ENCODE measurements at regions not wholly inside any gene's neighbourhood (a gene's known extent, or its start where the extent isn't known, plus 50 kb on each side); places are given as distances from the start of the nearest gene placed in this dataset.
"Not testable (repeated sequence)": the region's sequence is repeated elsewhere in the genome, so short reads cannot be mapped to it uniquely, and the experiment has no call there.

DNA sequence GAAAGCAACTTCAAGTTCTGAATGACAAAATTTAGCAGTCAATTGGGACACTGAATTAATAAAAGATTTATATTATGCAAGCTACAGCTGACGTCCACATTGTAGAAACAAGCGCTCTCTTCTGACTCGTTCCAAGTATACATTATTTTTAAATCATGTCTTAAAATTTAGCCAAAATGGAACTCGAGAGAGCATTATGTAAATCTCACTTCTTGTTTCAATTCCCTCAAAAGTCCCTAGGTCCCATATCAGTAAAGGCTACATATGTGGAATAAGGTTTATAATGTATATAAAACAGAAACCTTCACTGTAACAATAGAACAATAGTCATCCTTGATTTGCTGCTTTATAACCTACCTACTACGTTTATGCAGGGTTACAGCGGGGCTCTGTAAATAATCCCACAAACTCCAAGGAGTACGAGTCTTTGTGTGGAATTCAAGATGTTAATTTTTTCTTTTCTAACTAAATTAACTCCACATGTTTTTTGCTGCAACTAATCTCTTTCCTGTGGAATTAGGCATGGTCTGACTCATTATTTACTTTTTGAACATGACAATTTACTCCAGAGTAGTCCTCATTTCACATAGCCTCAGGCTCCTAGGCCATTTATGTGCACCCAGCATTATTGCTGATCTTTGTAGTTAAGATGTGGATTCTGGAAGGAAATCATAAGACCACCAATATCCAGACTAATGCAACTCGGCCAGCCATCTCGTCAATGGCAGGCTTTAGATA lies 785.1 kb downstream of the LTN1 start:
- DNase-seq = no peak

DNA sequence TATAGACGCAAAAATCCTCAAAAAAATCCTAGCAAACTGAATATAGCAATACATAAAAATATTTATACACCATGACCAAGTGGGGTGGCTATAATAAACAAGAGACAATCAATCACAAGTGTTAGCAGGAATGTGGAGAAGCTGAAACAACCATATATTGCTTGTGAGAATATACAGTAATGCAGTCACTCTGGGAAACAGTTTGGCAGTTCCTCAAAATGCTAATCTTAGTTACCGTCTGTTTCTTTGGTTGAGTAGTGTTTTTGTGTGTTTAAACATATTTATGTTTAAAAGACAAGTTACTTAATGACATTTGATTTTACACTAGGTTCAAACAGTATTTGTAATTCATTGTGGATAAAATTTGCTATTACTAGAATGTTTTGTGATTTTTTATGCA lies 792.0 kb downstream of the LTN1 start:
- DNase-seq = no peak

DNA sequence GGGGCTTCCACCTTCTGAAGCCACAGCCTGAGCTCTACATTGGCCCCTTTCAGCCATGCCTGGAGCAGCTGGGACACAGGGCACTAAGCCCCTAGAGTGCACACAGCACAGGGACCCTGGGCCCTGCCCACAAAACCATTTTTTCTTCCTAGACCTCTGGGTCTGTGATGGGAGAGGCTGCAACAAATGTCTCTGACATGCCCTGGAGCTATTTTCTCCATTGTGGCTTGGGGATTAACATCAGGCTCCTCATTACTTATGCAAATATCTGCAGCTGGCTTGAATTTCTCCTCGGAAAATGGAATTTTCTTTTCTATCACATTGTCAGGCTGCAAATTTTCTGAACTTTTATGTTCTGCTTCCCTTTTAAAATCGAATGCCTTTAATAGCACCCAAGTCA lies 795.7 kb downstream of the LTN1 start:
- DNase-seq = no peak

DNA sequence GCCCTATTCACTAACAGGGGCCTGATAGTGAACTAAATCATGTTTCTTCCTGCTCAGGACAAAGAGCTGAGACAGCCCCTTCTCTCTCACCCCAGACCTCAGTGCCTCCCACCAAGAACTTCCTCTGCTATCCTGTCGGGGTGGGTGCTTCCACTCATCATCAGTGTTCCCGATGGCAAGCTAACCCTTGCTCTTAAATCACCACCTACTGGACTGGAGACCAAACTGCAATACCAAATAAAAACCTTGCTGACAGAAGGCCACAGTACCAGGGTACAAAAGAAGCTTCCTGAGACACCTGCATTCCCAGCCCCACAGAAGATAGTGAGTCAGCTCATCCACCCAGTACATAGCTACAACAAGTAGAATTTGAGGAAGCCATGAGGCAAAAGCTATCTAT lies 799.5 kb downstream of the LTN1 start:
- DNase-seq = no peak

DNA sequence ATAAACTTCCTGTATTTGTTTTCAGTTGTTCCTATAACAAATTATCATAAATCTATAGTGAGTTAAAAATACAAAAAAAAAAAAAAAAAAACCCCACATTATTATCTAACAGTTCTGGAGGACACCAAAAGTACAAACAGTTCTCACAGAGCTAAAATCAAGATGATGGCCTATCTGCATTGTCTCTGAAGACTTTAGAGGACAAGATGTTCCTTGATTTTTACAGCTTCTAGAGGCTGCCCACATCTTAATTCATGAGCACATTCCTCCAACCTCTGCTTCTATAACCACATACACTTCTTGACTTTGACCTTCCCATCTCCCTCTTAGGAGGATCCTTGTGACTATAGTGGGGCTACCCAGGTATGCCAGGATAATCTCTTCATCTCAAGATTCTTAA lies 806.1 kb downstream of the LTN1 start:
- DNase-seq = no peak

DNA sequence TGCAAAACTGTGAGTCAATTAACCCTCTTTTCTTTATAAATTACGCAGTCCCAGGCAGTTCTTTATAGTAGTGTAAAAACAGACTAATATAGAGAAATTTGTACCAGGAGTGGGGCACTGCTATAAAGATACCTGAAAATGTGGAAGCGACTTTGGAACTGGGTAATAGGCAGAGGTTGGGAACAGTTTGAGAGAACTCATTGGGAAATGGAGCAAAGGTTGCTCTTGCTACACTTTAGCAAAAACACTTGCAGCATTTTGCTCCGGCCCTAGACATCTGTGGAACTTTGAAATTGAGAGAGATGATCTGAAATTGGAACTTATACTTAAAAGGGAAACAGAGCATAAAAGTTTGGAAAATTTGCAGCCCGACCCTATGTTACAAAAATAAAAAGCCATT lies 810.9 kb downstream of the LTN1 start:
- DNase-seq = no peak

DNA sequence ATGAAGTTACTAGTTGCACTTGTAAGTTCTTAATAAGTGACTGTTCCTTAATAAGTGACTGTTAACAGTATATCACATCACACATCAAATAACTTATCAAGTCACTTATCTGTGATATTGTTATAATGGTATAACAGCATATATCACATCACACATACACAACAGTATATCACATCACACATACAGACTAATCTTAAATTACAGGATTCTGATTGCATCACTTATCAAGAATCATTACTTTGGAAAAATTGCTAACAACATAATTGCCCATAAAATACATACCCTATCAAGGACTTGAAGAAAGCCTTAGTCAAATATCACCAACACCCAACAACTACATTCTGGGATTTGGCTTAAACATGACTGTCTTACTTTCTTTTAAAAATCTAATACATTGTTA lies 813.5 kb downstream of the LTN1 start:
- DNase-seq = no peak

DNA sequence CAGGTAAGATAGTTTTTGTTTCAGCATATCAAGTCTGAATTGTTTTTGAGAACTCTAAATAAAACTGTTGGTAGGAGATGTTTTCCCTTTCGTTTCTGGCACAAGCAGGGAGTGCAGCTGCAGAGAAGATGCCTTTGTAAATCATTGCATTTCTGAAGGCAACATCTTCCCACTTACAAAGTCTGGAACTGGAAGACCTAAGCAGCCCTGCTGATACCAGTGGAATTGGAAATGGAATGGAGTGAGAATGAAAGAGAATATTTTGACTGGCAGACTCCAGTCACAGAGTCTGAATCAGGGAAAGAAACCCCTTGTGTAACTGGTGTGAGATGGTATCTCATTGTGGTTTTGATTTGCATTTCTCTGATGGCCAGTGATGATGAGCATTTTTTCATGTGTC lies 815.6 kb downstream of the LTN1 start:
- DNase-seq = no peak

DNA sequence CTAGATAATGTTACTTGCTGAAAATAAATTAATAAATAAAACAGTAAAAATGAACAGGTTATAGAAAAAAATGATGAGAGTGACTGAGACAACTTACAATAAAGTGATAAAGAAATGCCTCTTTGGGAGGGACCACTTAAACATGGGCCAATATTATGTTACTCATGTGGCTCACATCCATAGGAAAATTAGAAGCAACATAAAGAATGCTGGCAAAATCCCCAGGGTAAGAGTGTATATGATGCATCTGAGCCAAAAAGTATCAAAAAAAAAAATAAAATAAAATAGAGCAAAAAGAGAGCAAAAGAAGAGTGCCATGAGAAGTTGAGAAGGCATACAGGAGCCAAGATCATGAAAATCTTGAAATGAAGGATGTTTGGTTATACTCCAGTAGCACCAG lies 818.0 kb downstream of the LTN1 start:
- DNase-seq = no peak

DNA sequence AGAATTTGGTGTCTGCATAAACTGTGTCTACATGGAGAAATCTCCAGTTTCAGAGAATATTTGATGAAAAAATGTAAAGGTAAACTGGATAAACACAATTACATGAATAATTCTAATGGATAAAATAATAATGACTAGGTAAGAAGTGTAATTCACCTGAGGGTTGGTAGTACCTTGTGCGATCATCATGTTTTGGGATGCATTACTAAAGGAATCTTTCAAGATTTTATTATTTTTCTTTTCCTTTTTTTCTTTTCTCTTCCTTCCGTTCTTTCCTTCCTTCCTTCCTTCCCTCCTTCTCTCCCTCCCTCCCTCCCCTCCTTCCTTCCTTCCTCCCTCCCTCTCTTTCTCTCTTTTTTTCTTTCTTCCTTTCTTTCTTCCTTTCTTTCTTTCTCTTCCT lies 818.7 kb downstream of the LTN1 start:
- no peak for DNase-seq

DNA sequence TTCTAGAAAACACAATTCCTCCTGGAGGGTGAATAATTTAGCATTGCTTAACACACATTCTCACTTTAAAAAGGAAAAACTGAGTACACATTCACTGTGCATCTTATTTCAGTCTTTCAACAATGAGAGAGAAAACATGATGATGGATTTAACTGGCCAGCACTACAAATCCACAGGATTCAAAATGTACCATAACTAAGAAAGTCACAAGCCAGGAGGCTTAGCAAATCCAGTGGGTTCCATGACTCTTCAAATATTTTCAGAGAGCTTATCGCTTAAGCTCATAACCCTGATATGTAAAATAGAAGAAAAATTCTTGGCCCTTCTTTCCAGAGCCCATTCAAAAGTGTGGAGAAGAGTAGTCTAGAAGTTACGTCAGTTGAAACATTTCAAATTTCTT lies 820.3 kb downstream of the LTN1 start:
- DNase-seq = no peak

DNA sequence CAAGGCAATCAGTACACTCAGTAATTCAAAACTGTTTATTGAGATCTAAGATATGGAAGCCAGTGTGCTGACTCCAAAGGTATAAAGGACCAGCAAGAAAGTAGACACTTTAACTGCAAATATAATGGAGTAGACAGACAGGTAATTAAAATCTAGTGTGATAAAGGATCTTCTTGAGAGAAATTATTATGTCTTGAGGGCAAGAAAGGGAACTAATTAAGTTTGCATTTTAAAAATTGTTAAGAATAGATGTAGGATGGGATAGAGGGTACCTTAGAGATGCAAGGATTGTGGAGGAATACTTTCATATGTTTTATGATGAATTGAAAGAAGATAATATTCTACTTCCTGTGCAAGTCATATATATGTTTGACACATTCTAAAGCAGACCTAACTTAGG lies 825.3 kb downstream of the LTN1 start:
- DNase-seq = no peak

DNA sequence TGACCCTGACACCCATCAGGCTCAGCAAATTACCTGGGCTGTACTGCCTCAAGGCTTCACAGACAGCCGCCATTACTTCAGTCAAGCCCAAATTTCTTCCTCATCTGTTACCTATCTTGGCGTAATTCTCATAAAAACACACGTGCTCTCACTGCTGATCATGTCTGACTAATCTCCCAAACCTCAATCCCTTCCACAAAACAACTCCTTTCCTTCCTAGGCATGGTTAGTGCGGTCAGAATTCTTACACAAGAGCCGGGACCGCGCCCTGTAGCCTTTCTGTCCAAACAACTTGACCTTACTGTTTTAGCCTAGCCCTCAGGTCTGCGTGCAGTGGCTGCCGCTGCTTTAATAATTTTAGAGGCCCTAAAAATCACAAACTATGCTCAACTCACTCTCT lies 828.2 kb downstream of the LTN1 start:
- not testable (repeated sequence) for DNase-seq

DNA sequence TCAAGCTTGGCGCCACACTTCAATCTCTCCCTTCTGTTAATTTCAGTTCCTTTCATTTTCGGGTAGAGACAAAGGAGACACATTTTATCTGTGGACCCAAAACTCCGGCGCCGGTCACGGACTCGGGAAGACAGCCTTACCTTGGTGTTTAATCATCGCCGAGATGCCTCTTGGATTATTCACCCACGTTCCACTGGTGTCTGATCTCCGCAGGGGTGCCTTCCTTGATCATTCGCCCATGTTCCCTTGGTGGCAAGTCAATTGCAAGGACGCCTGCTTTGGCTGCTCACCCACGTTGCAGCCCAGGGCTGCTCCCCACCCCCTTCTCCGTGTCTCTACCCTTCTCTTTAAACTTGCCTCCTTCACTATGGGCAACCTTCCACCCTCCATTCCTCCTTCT lies 830.6 kb downstream of the LTN1 start:
- not testable (repeated sequence) for DNase-seq

DNA sequence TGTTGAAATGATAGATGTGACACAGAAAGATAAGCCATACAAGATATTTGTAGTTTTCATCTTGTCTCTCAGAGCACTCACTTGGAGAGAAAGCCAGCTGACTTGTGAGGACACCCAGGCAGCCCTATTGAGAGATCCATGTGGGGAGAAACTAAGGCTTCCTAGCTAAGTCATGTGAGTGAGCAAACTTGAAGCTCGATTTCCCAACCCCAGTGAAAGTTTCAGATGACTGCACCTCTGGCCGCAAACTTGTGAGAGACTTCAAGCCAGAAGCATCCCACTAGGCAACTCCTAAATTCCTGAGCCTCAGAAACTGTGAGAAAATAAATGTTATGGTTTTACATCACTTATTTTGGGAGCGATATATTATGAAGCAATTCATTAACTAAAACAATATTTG lies 832.3 kb downstream of the LTN1 start:
- no peak for DNase-seq

DNA sequence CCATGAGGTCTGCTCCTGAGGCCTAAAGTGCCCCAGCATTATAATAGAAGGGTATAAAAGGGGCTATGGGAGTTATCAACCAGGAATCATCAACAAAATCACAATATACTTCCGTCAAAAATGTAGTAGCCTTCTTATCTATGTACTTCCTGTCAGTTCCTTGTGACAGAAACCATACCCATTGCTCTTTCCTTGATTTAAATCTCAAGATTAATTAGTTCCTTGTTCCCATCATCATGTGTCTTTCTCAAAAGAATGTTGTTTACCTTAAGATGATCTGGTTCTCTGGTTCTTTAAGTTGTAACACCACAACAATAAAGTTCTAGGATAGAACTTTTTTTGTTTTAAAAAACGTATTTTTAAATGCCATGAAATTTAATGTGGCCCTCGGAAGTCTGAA lies 833.3 kb downstream of the LTN1 start:
- DNase-seq = no peak

DNA sequence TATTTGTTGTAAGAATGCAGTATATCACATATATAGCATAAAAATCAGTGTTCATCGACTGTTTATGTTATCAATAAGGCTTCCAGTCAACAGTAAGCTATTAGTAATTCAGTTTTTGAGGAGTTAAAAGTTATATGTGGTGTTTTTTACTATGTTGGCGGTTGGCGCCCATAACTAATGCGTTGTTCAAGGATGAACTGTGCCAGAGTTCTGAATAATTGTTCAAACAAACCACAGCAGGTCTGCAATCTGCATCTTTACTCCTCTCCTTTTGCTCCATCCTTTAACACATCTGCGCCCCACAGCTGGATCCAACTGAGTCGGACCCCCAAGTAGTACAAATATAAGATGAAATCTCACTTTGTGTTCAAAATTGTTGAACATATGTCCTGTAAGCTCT lies 836.1 kb downstream of the LTN1 start:
- no peak for DNase-seq

DNA sequence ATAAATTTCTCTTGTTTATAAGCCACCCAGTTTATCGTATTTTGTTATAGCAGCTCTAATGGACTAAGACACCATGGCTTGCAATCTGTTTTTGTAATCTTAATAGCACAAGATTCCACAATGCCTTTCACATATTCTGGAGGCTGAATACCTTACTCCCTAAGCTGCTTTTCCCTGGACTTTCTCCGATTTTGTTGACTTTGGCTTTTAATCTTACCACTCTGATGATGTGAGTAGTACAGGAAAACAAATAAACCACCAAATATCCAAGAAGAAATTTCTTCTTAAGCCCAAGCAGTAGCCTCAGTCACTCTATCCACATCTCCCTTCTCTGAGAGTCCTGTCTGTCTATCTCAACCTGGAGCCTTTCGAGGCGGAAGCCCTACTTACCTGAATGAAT lies 838.6 kb downstream of the LTN1 start:
- DNase-seq = no peak

DNA sequence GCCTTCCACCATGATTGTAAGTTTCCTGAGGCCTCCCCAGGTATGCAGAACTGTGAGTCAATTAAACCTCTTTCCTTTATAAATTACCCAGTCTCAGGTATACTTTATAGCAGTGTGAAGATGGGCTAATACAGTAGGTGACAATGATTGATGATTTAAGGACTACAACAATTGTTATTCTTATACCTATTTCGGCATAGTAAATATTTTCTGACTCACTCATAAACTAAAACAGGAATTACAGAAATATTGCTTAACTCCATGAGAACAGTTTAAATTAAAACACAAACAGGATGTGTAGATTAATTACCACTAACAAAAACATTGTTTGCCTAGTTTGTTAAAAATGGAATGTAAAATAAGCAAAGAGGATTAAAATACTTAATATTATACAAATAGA lies 839.9 kb downstream of the LTN1 start:
- no peak for DNase-seq

DNA sequence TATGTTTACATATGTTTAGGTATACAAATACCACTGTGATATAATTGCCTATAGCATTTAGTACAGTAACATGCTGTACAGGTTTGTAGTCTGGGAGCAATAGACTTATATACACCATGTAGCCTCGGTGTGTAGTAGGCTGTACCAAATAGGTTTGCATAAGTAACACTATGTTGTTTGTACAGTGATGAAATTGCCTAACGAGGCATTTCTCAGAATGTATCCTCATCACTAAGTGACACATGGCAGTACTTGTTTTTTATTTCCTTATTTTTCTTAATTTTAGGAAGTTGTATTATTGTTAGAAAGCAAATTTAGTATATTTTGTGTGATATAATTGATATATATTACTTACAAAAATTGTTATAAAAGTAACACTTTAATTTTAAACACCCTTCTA lies 840.9 kb downstream of the LTN1 start:
- DNase-seq = no peak

DNA sequence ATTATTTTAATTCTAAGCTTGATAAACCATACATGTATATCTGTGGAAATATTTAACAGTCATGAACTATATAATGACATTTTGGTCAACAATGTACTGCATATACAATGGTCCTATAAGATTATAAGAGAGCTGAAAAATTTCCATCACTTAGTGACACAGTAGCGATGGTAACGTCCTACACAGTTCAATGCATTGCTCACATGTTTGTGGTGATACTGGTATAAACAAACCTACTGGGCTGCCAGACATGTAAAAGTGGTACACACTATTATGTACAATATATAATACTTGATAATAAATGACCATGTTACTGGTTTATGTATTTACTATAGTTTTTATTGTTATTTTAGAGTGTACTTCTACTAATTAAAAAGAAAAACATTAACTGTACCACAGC lies 841.9 kb downstream of the LTN1 start:
- no peak for DNase-seq

DNA sequence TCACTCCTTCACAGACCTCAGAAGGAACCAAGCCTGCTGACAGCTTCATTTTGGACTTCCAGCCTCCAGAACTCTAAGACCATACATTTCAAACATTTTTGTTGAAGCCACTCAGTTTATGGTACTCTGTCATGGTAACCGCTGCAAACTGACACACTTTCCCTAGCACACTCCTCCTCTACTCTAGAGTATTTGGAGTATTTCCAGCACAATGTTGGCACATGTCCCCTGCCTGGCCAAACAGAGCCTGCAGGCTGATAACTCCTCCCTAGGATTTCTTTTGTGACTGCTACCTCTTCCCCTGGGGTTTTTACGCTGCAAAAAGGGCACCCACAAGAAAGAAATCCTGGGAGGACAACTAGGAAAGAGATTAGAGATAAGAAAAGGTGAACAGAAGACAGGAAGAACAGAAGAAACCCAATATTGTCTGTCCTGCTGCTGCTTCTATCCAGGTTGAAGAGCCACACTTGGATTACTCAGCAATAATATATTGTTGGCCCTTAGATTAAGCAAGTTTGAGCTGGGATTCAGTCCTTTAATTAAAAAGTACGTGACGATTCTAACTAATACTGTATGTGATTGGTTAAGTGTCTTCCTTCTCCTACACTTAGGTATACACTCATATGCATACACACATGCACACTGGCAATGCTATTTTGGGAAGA lies 844.1 kb downstream of the LTN1 start:
- DNase-seq = peak in 7 of 58 donors; percentile 0 to 13 (median 2)

DNA sequence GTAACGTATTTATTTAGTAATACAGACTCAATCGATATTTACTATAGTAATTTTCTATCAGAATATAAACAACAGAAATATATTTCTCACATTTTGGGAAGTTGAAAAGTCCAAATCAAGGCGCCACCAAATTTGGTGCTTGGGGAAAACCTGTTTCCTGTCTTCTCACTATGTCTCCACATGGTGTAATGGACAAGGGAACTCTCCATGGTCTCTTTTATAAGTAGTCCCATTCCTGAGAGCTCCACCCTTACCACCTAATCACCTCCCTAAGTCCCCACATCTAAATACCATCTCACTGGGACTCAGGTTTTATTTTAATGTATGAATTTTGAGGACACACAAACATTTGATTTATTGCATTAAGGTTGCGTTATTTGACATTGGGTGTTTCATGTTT lies 848.0 kb downstream of the LTN1 start:
- no peak for DNase-seq

DNA sequence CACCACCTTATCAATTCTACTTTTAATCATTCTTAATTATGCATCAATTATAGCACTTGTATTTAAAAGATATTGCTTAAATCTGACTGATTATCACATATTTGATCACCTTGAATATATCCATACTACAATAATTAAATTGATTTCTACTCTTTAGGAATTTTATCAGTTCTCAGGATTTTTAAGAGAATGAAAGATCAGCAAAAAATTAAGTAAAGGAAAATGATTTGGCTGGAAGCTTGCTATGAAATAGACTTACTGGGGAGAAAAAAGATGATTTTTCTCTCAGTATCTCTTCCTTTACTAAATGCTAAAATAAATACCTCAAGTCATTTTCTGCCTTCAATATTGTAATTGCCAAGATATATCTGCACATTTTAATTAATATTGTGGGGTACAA lies 848.6 kb downstream of the LTN1 start:
- DNase-seq = no peak
